ENCODE measurements at regions not wholly inside any gene's neighbourhood (a gene's known extent, or its start where the extent isn't known, plus 50 kb on each side); places are given as distances from the start of the nearest gene placed in this dataset.

- Histone ChIP-seq H3K27ac (ENCODE audit: low read depth in 1 of 2, low read length in 2 of 2) (no peak overlapping the region), H3K27me3 (ENCODE audit: control insufficient read depth in 1 of 2, insufficient read depth in 2 of 2, low read length in 2 of 2) (peaks cover 0 to 7% of the 10 kb centered on the region in 2 experiments), H3K4me1 (ENCODE audit: insufficient read depth, low read length) (no peaks in the 10 kb centered on the region), H3K36me3 (ENCODE audit: insufficient read depth, low read length) (no peaks in the 10 kb centered on the region), H3K4me3 (ENCODE audit: low read length) (no peak overlapping the region), H3K9me3 (ENCODE audit: control insufficient read depth in 1 of 2, insufficient read depth in 1 of 2, low read length in 2 of 2) (peaks cover 0 to 5% of the 10 kb centered on the region in 2 experiments)
- no peaks in the 10 kb centered on the region for H3K9me3 Mint-ChIP-seq
- DNase-seq (no peak), ATAC-seq (ENCODE audit: poor library complexity) (no peak)
- POLR2A ChIA-PET = no interaction called here
- intact Hi-C loops (cut with DNase I, micrococcal nuclease) = no loop called here
- no peaks in the 10 kb centered on the region for H3K36me3 Mint-ChIP-seq (ENCODE audit: low read depth)
- TF ChIP-seq CTCF (IDR thresholded peaks at IDR 0.05) = no peak
- CTCF ChIA-PET = no interaction called here
- no peak overlapping the region for H3K27ac Mint-ChIP-seq
- H3K4me3 Mint-ChIP-seq = no peak overlapping the region
- H3K27me3 Mint-ChIP-seq = peaks cover 48% of the 10 kb centered on the region
- H3K4me1 Mint-ChIP-seq (ENCODE audit: low read depth) = no peaks in the 10 kb centered on the region
These were observed 70.7 kb upstream of the PAX6 start for GRCh38 chr11:31881825-31882224.

- no peak for TF ChIP-seq CTCF (IDR thresholded peaks at IDR 0.05)
- Mint-ChIP-seq H3K9me3 (no peaks in the 10 kb centered on the region), H3K4me1 (ENCODE audit: low read depth) (no peaks in the 10 kb centered on the region), H3K27me3 (peaks cover 50% of the 10 kb centered on the region), H3K4me3 (no peak overlapping the region), H3K36me3 (ENCODE audit: low read depth) (no peaks in the 10 kb centered on the region), H3K27ac (no peak overlapping the region)
- ATAC-seq (ENCODE audit: poor library complexity) = no peak
- no peak overlapping the region for H3K4me3 ChIP-seq (ENCODE audit: low read length)
- peaks cover 0 to 5% of the 10 kb centered on the region in 2 experiments for H3K9me3 ChIP-seq (ENCODE audit: control insufficient read depth in 1 of 2, insufficient read depth in 1 of 2, low read length in 2 of 2)
- no peaks in the 10 kb centered on the region for H3K4me1 ChIP-seq (ENCODE audit: insufficient read depth, low read length)
- POLR2A ChIA-PET = no interaction called here
- CTCF ChIA-PET = no interaction called here
- intact Hi-C loops (cut with DNase I, micrococcal nuclease) = loop anchor here in 1 of 2 experiments (10.0 kb wide), 2 partner anchors 395 to 485 kb away; no protein-coding TSS in a partner anchor
- no peak overlapping the region for H3K27ac ChIP-seq (ENCODE audit: low read depth in 1 of 2, low read length in 2 of 2)
- H3K36me3 ChIP-seq (ENCODE audit: insufficient read depth, low read length) = no peaks in the 10 kb centered on the region
- no peak for DNase-seq
- H3K27me3 ChIP-seq (ENCODE audit: control insufficient read depth in 1 of 2, insufficient read depth in 2 of 2, low read length in 2 of 2) = peaks cover 0 to 12% of the 10 kb centered on the region in 2 experiments
These were observed 68.6 kb upstream of the PAX6 start for GRCh38 chr11:31879681-31880080.

- no peak overlapping the region for H3K4me3 ChIP-seq (ENCODE audit: low read length)
- POLR2A ChIA-PET = no interaction called here
- no peak overlapping the region for H3K27ac ChIP-seq (ENCODE audit: low read depth in 1 of 2, low read length in 2 of 2)
- H3K4me3 Mint-ChIP-seq = no peak overlapping the region
- H3K36me3 ChIP-seq (ENCODE audit: insufficient read depth, low read length) = no peaks in the 10 kb centered on the region
- H3K4me1 Mint-ChIP-seq (ENCODE audit: low read depth) = no peaks in the 10 kb centered on the region
- peaks cover 62% of the 10 kb centered on the region for H3K27me3 Mint-ChIP-seq
- ATAC-seq (ENCODE audit: poor library complexity) (no peak), DNase-seq (no peak)
- H3K27me3 ChIP-seq (ENCODE audit: control insufficient read depth in 1 of 2, insufficient read depth in 2 of 2, low read length in 2 of 2) = peaks cover 0 to 8% of the 10 kb centered on the region in 2 experiments
- no peak for TF ChIP-seq CTCF (IDR thresholded peaks at IDR 0.05)
- H3K4me1 ChIP-seq (ENCODE audit: insufficient read depth, low read length) = no peaks in the 10 kb centered on the region
- no peaks in the 10 kb centered on the region for H3K9me3 Mint-ChIP-seq
- CTCF ChIA-PET = no interaction called here
- no peak overlapping the region for H3K27ac Mint-ChIP-seq
- H3K36me3 Mint-ChIP-seq (ENCODE audit: low read depth) = no peaks in the 10 kb centered on the region
- intact Hi-C loops (cut with DNase I, micrococcal nuclease) = loop anchor here in 1 of 2 experiments (10.0 kb wide), 2 partner anchors 393 to 483 kb away; no protein-coding TSS in a partner anchor
- H3K9me3 ChIP-seq (ENCODE audit: control insufficient read depth in 1 of 2, insufficient read depth in 1 of 2, low read length in 2 of 2) = peaks cover 0 to 2% of the 10 kb centered on the region in 2 experiments
These were observed 66.7 kb upstream of the PAX6 start for GRCh38 chr11:31877863-31878262.

Measured in CD4-positive, alpha-beta T cell (primary cell).